ENCODE measurements at regions not wholly inside any gene's neighbourhood (a gene's known extent, or its start where the extent isn't known, plus 50 kb on each side); places are given as distances from the start of the nearest gene placed in this dataset.

- Mint-ChIP-seq H3K4me3 (no peak overlapping the region), H3K27me3 (peaks cover 15 to 25% of the 10 kb centered on the region in 2 donors), H3K4me1 (peaks cover 0 to 7% (median 0%) of the 10 kb centered on the region in 3 donors), H3K36me3 (no peaks in the 10 kb centered on the region), H3K9me3 (peaks cover 0 to 19% (median 4%) of the 10 kb centered on the region in 3 donors), H3K27ac (no peak overlapping the region)
- 41% methylated on average over 7 of the region's 16 CpGs for WGBS (ENCODE audit: insufficient coverage)
- Histone ChIP-seq H3K27me3 (replicated peaks in 1 of 2; ENCODE audit: control insufficient read depth in 2 of 2, extremely low read depth in 1 of 2, insufficient read depth in 2 of 2, low read length in 1 of 2) (peaks cover 0 to 14% of the 10 kb centered on the region in 2 experiments), H3K27ac (ENCODE audit: low read length) (no peak overlapping the region), H3K9me3 (no peaks in the 10 kb centered on the region), H3K36me3 (ENCODE audit: control insufficient read depth in 2 of 2, extremely low read depth in 1 of 2, insufficient read depth in 1 of 2, low read length in 1 of 2) (no peaks in the 10 kb centered on the region), H3K4me1 (ENCODE audit: control insufficient read depth in 1 of 2, extremely low read depth in 1 of 2, insufficient read depth in 2 of 2, low read length in 2 of 2) (no peaks in the 10 kb centered on the region), H3K4me3 (ENCODE audit: control insufficient read depth in 1 of 2, extremely low read depth in 1 of 2, low read length in 1 of 2) (no peak overlapping the region)
- DNase-seq (no peak), ATAC-seq (replicated peaks in 1 of 4) (no peak)
- CTCF ChIA-PET: no interaction called here
- POLR2A ChIA-PET: no interaction called here
Observed at GRCh38 chrX:805103-805670, 174.6 kb downstream of the SHOX start.

GRCh38 chrX:802846-803245, 172.3 kb downstream of the SHOX start:
- Mint-ChIP-seq H3K27ac (no peak overlapping the region), H3K4me1 (peaks cover 0 to 7% (median 0%) of the 10 kb centered on the region in 3 donors), H3K9me3 (peaks cover 5 to 25% (median 8%) of the 10 kb centered on the region in 3 donors), H3K4me3 (no peak overlapping the region), H3K36me3 (no peaks in the 10 kb centered on the region), H3K27me3 (peaks cover 15 to 24% of the 10 kb centered on the region in 2 donors)
- Histone ChIP-seq H3K36me3 (ENCODE audit: control insufficient read depth in 2 of 2, extremely low read depth in 1 of 2, insufficient read depth in 1 of 2, low read length in 1 of 2) (no peaks in the 10 kb centered on the region), H3K9me3 (no peaks in the 10 kb centered on the region), H3K4me1 (ENCODE audit: control insufficient read depth in 1 of 2, extremely low read depth in 1 of 2, insufficient read depth in 2 of 2, low read length in 2 of 2) (no peaks in the 10 kb centered on the region), H3K4me3 (ENCODE audit: control insufficient read depth in 1 of 2, extremely low read depth in 1 of 2, low read length in 1 of 2) (no peak overlapping the region), H3K27me3 (replicated peaks in 1 of 2; ENCODE audit: control insufficient read depth in 2 of 2, extremely low read depth in 1 of 2, insufficient read depth in 2 of 2, low read length in 1 of 2) (peaks cover 0 to 11% of the 10 kb centered on the region in 2 experiments), H3K27ac (ENCODE audit: low read length) (no peak overlapping the region)
- DNase-seq (no peak), ATAC-seq (replicated peaks in 1 of 4) (no peak)
- POLR2A ChIA-PET: no interaction called here
- CTCF ChIA-PET: no interaction called here
- 96% methylated on average over 6 of the region's 6 CpGs for WGBS (ENCODE audit: insufficient coverage)

GRCh38 chrX:799808-800207, 169.2 kb downstream of the SHOX start:
- POLR2A ChIA-PET: no interaction called here
- Mint-ChIP-seq H3K4me1 (peaks cover 0 to 3% (median 0%) of the 10 kb centered on the region in 3 donors), H3K9me3 (peaks cover 5 to 21% (median 8%) of the 10 kb centered on the region in 3 donors), H3K4me3 (no peak overlapping the region), H3K36me3 (no peaks in the 10 kb centered on the region), H3K27me3 (peaks cover 4 to 13% of the 10 kb centered on the region in 2 donors), H3K27ac (no peak overlapping the region)
- WGBS (ENCODE audit: insufficient coverage): no CpG with 5 or more reads among the region's 3 CpGs
- Histone ChIP-seq H3K9me3 (no peaks in the 10 kb centered on the region), H3K4me1 (ENCODE audit: control insufficient read depth in 1 of 2, extremely low read depth in 1 of 2, insufficient read depth in 2 of 2, low read length in 2 of 2) (no peaks in the 10 kb centered on the region), H3K27ac (ENCODE audit: low read length) (no peak overlapping the region), H3K27me3 (replicated peaks in 1 of 2; ENCODE audit: control insufficient read depth in 2 of 2, extremely low read depth in 1 of 2, insufficient read depth in 2 of 2, low read length in 1 of 2) (peaks cover 3 to 11% of the 10 kb centered on the region in 2 experiments), H3K4me3 (ENCODE audit: control insufficient read depth in 1 of 2, extremely low read depth in 1 of 2, low read length in 1 of 2) (no peak overlapping the region), H3K36me3 (ENCODE audit: control insufficient read depth in 2 of 2, extremely low read depth in 1 of 2, insufficient read depth in 1 of 2, low read length in 1 of 2) (no peaks in the 10 kb centered on the region)
- DNase-seq: no peak
- ATAC-seq (replicated peaks in 1 of 4): no peak
- CTCF ChIA-PET: no interaction called here

GRCh38 chrX:794311-794710, 163.7 kb downstream of the SHOX start:
- Mint-ChIP-seq H3K27ac (no peak overlapping the region), H3K4me1 (no peaks in the 10 kb centered on the region), H3K4me3 (no peak overlapping the region), H3K9me3 (no peaks in the 10 kb centered on the region), H3K36me3 (no peaks in the 10 kb centered on the region), H3K27me3 (peaks cover 17 to 21% of the 10 kb centered on the region in 2 donors)
- 85% methylated on average over 4 of the region's 11 CpGs for WGBS (ENCODE audit: insufficient coverage)
- Histone ChIP-seq H3K27ac (ENCODE audit: low read length) (no peak overlapping the region), H3K36me3 (ENCODE audit: control insufficient read depth in 2 of 2, extremely low read depth in 1 of 2, insufficient read depth in 1 of 2, low read length in 1 of 2) (no peaks in the 10 kb centered on the region), H3K27me3 (replicated peaks in 1 of 2; ENCODE audit: control insufficient read depth in 2 of 2, extremely low read depth in 1 of 2, insufficient read depth in 2 of 2, low read length in 1 of 2) (peaks cover 5 to 22% of the 10 kb centered on the region in 2 experiments), H3K4me3 (ENCODE audit: control insufficient read depth in 1 of 2, extremely low read depth in 1 of 2, low read length in 1 of 2) (no peak overlapping the region), H3K9me3 (no peaks in the 10 kb centered on the region), H3K4me1 (ENCODE audit: control insufficient read depth in 1 of 2, extremely low read depth in 1 of 2, insufficient read depth in 2 of 2, low read length in 2 of 2) (no peaks in the 10 kb centered on the region)
- ChIA-PET CTCF (no interaction called here), POLR2A (no interaction called here)
- ATAC-seq (replicated peaks in 1 of 4): no peak
- DNase-seq: no peak

GRCh38 chrX:793216-793770, 162.7 kb downstream of the SHOX start:
- no peak for DNase-seq

GRCh38 chrX:791479-792034, 161.0 kb downstream of the SHOX start:
- WGBS (ENCODE audit: insufficient coverage): 33% methylated on average over 1 of the region's 14 CpGs

More at GRCh38 chrX:793216-793770, 162.7 kb downstream of the SHOX start:
- Mint-ChIP-seq H3K4me1 (no peaks in the 10 kb centered on the region), H3K27ac (no peak overlapping the region), H3K36me3 (no peaks in the 10 kb centered on the region), H3K9me3 (no peaks in the 10 kb centered on the region), H3K4me3 (no peak overlapping the region), H3K27me3 (peaks cover 21 to 30% of the 10 kb centered on the region in 2 donors)
- POLR2A ChIA-PET: no interaction called here
- no peak overlapping the region for H3K4me3 ChIP-seq (ENCODE audit: control insufficient read depth in 1 of 2, extremely low read depth in 1 of 2, low read length in 1 of 2)
- H3K27ac ChIP-seq (ENCODE audit: low read length): no peak overlapping the region
- no peak for ATAC-seq (replicated peaks in 1 of 4)
- no peaks in the 10 kb centered on the region for H3K4me1 ChIP-seq (ENCODE audit: control insufficient read depth in 1 of 2, extremely low read depth in 1 of 2, insufficient read depth in 2 of 2, low read length in 2 of 2)
- no peaks in the 10 kb centered on the region for H3K36me3 ChIP-seq (ENCODE audit: control insufficient read depth in 2 of 2, extremely low read depth in 1 of 2, insufficient read depth in 1 of 2, low read length in 1 of 2)
- H3K9me3 ChIP-seq: no peaks in the 10 kb centered on the region
- WGBS (ENCODE audit: insufficient coverage): 73% methylated on average over 18 of the region's 24 CpGs
- CTCF ChIA-PET: no interaction called here
- peaks cover 5 to 28% of the 10 kb centered on the region in 2 experiments for H3K27me3 ChIP-seq (replicated peaks in 1 of 2; ENCODE audit: control insufficient read depth in 2 of 2, extremely low read depth in 1 of 2, insufficient read depth in 2 of 2, low read length in 1 of 2)

More at GRCh38 chrX:791479-792034, 161.0 kb downstream of the SHOX start:
- POLR2A ChIA-PET: no interaction called here
- DNase-seq: no peak
- H3K36me3 ChIP-seq (ENCODE audit: control insufficient read depth in 2 of 2, extremely low read depth in 1 of 2, insufficient read depth in 1 of 2, low read length in 1 of 2): no peaks in the 10 kb centered on the region
- no peak overlapping the region for H3K4me3 ChIP-seq (ENCODE audit: control insufficient read depth in 1 of 2, extremely low read depth in 1 of 2, low read length in 1 of 2)
- no peaks in the 10 kb centered on the region for H3K4me1 ChIP-seq (ENCODE audit: control insufficient read depth in 1 of 2, extremely low read depth in 1 of 2, insufficient read depth in 2 of 2, low read length in 2 of 2)
- no peaks in the 10 kb centered on the region for H3K36me3 Mint-ChIP-seq
- H3K4me3 Mint-ChIP-seq: no peak overlapping the region
- H3K9me3 Mint-ChIP-seq: no peaks in the 10 kb centered on the region
- no peak overlapping the region for H3K27ac Mint-ChIP-seq
- ATAC-seq (replicated peaks in 1 of 4): no peak
- H3K27me3 Mint-ChIP-seq: peaks cover 21 to 30% of the 10 kb centered on the region in 2 donors
- CTCF ChIA-PET: no interaction called here
- H3K9me3 ChIP-seq: no peaks in the 10 kb centered on the region
- H3K27ac ChIP-seq (ENCODE audit: low read length): no peak overlapping the region
- H3K4me1 Mint-ChIP-seq: no peaks in the 10 kb centered on the region
- peaks cover 5 to 28% of the 10 kb centered on the region in 2 experiments for H3K27me3 ChIP-seq (replicated peaks in 1 of 2; ENCODE audit: control insufficient read depth in 2 of 2, extremely low read depth in 1 of 2, insufficient read depth in 2 of 2, low read length in 1 of 2)
